ENCODE measurements at regions not wholly inside any gene's neighbourhood (a gene's known extent, or its start where the extent isn't known, plus 50 kb on each side); places are given as distances from the start of the nearest gene placed in this dataset.

DNA sequence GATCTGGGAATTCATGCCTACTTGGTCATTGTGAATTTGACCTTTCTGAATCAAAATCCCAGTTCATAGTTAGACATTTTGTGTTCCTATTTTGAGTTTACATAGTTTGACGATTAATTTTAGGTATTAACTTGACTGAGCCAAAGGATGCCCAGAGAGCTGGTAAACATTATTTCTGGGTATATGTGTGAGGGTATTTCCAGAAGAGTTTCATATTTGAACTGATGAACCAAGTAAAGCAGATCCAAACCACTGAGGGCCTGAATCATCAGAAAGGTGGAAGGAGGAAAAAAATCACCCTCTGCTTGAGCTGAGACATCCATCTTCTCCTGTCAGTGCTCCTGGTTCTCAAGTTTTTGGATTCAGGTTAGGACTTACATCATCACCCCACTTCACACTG lies 116.6 kb downstream of the CYSLTR2 start:
- TF ChIP-seq SP1 (IDR thresholded peaks at IDR 0.05), result no peak
- no peak for TF ChIP-seq BHLHE40 (IDR thresholded peaks at IDR 0.05; ENCODE audit: borderline replicate concordance)
- no peak for TF ChIP-seq HDGF (IDR thresholded peaks at IDR 0.05; ENCODE audit: borderline replicate concordance)
- TF ChIP-seq ZNF384 (IDR thresholded peaks at IDR 0.05), result no peak
- no peak for TF ChIP-seq ELF4 (IDR thresholded peaks at IDR 0.05)
- TF ChIP-seq TARDBP (IDR thresholded peaks at IDR 0.05), result no peak
- TF ChIP-seq FOXK2 (IDR thresholded peaks at IDR 0.05), result no peak
- TF ChIP-seq LEF1 (IDR thresholded peaks at IDR 0.05; ENCODE audit: borderline replicate concordance), result no peak
- TF ChIP-seq, protein P1, sequence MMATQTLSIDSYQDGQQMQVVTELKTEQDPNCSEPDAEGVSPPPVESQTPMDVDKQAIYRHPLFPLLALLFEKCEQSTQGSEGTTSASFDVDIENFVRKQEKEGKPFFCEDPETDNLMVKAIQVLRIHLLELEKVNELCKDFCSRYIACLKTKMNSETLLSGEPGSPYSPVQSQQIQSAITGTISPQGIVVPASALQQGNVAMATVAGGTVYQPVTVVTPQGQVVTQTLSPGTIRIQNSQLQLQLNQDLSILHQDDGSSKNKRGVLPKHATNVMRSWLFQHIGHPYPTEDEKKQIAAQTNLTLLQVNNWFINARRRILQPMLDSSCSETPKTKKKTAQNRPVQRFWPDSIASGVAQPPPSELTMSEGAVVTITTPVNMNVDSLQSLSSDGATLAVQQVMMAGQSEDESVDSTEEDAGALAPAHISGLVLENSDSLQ (IDR thresholded peaks at IDR 0.05), result no peak
- TF ChIP-seq FOXM1 (IDR thresholded peaks at IDR 0.05; ENCODE audit: borderline replicate concordance), result no peak
- no peak for TF ChIP-seq FOXA1 (IDR thresholded peaks at IDR 0.05)

All from HEK293T (cell line).